Upper lobe of left lung (tissue), 4 donors: ENCODE measurements at regions not wholly inside any gene's neighbourhood (a gene's known extent, or its start where the extent isn't known, plus 50 kb on each side); places are given as distances from the start of the nearest gene placed in this dataset.

ENCODE experiments used
- CTCF ChIP-seq, 6 experiments: fragments of 450-650 bp in 4 of 6; fragments of 200-600 bp in 2 of 6; sonication (generic) in 2 of 6; IDR thresholded peaks; one replicate each; pipeline ENCODE4 v1.5.1; 2016 to 2019; ENCODE audit warnings: antibody characterized with exemption in 6 of 6
- EP300 ChIP-seq, 4 donors: sonication (generic); formaldehyde crosslinking; IDR thresholded peaks; one replicate each; pipeline ENCODE4 v1.5.1; 2017; ENCODE audit warnings: antibody characterized with exemption in 4 of 4, control low read depth in 2 of 4
- POLR2A ChIP-seq, 4 donors: fragments of 450-650 bp; IDR thresholded peaks; one replicate each; pipeline ENCODE4 v1.5.1; 2016 to 2017; ENCODE audit warnings: antibody characterized with exemption in 4 of 4, mild to moderate bottlenecking in 2 of 4

- TF ChIP-seq CTCF (IDR thresholded peaks at IDR 0.05) (no peak), POLR2A (IDR thresholded peaks at IDR 0.05) (no peak), EP300 (IDR thresholded peaks at IDR 0.05) (no peak)
Measured at GRCh38 chr11:42200311-42200710, 740.9 kb upstream of the LRRC4C start.
